ENCODE measurements at regions not wholly inside any gene's neighbourhood (a gene's known extent, or its start where the extent isn't known, plus 50 kb on each side); places are given as distances from the start of the nearest gene placed in this dataset.

DNA sequence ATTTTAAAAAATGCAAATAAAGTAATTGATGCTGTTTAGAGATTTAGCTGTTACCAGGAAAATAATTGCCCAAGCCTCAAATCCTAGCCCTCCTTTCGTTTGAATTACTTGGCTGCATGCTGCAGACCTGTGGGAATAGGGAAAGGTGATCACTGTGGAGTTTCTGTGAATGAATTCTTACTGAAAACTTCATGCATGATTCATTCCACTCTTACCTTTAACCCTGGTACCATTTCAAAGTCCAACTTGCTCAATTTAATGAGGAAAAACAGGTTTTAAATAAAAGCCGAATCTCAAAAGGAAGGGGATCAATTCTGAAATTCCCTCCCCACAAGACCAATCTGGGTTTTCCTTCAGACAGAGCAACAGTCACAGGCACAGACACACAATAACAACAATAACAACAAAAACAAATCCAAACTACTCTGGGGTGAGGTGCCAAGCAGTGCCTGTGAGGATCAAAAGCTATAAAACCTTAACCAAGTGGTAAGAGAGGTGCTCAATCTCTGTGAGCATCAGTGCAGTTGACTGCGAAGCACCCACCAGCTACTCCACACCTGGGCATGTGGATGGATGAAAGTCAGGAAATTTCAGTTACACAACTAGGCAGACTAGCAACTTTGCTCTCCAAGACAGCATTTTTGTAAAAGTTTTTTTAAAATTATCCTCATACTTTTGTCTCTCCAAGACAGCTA lies 200.8 kb downstream of the CNTN3 start:
- TF ChIP-seq, protein P1, sequence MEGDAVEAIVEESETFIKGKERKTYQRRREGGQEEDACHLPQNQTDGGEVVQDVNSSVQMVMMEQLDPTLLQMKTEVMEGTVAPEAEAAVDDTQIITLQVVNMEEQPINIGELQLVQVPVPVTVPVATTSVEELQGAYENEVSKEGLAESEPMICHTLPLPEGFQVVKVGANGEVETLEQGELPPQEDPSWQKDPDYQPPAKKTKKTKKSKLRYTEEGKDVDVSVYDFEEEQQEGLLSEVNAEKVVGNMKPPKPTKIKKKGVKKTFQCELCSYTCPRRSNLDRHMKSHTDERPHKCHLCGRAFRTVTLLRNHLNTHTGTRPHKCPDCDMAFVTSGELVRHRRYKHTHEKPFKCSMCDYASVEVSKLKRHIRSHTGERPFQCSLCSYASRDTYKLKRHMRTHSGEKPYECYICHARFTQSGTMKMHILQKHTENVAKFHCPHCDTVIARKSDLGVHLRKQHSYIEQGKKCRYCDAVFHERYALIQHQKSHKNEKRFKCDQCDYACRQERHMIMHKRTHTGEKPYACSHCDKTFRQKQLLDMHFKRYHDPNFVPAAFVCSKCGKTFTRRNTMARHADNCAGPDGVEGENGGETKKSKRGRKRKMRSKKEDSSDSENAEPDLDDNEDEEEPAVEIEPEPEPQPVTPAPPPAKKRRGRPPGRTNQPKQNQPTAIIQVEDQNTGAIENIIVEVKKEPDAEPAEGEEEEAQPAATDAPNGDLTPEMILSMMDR (conservative IDR thresholded peaks at IDR 0.05 in 1 of 2, IDR thresholded peaks at IDR 0.05 in 1 of 2; ENCODE audit: extremely low read depth in 1 of 2, insufficient read depth in 1 of 2, low read depth in 1 of 2, low read length in 2 of 2), result no peak
- TF ChIP-seq EZH2 (IDR thresholded peaks at IDR 0.05; ENCODE audit: borderline replicate concordance, low read length), result no peak
